Keratinocyte (primary cell): ENCODE measurements at regions not wholly inside any gene's neighbourhood (a gene's known extent, or its start where the extent isn't known, plus 50 kb on each side); places are given as distances from the start of the nearest gene placed in this dataset.

ENCODE experiments used
- DNase-seq: peaks from one replicate; pipeline ENCODE4 v3.0.0-alpha.2; 2011; ENCODE audit warnings: low read depth, missing footprints, low spot score
- FAIRE-seq: peaks from 2 replicates; lab custom pipeline; 2011; peaks lifted over from hg19 to GRCh38; lab: Jason Lieb, UNC
- H2AFZ ChIP-seq: 2 replicates; pipeline ENCODE4 v1.6.0; 2012; ENCODE audit warnings: low read length, control low read depth, inconsistent platforms; ENCODE audit not compliant: control insufficient read depth
- H3K27ac ChIP-seq: 2 replicates; pipeline ENCODE4 v1.5.1; 2011; ENCODE audit warnings: low read length; ENCODE audit not compliant: control insufficient read depth, insufficient read depth
- H3K27me3 ChIP-seq: 3 replicates; pipeline ENCODE4 v1.6.0; 2011; ENCODE audit warnings: low read length; ENCODE audit not compliant: control insufficient read depth, insufficient read depth; ENCODE audit errors: extremely low read depth
- H3K36me3 ChIP-seq, 2 experiments: 2 replicates in 1 of 2; 3 replicates in 1 of 2; pipeline ENCODE4 v1.5.1; 2011; ENCODE audit warnings: low read length in 2 of 2, mild to moderate bottlenecking in 1 of 2; ENCODE audit not compliant: control insufficient read depth in 2 of 2, insufficient read depth in 2 of 2; ENCODE audit errors: extremely low read depth in 1 of 2
- H3K4me1 ChIP-seq: 3 replicates; pipeline ENCODE4 v1.5.1; 2011; ENCODE audit warnings: low read length; ENCODE audit not compliant: control insufficient read depth, insufficient read depth; ENCODE audit errors: extremely low read depth
- H3K4me2 ChIP-seq: 3 replicates; pipeline ENCODE4 v1.6.0; 2011; ENCODE audit warnings: low read depth, low read length; ENCODE audit not compliant: control insufficient read depth, insufficient read depth; ENCODE audit errors: extremely low read depth
- H3K4me3 ChIP-seq, 3 experiments: fragments of 200-600 bp in 1 of 3; sonication (generic) in 1 of 3; 2 replicates in 2 of 3; 3 replicates in 1 of 3; pipeline ENCODE4 v1.5.1; 2011 to 2016; ENCODE audit warnings: low read length in 3 of 3, mild to moderate bottlenecking in 3 of 3, control low read depth in 2 of 3, inconsistent platforms in 1 of 3, low read depth in 1 of 3, mixed read lengths in 1 of 3, mixed run types in 1 of 3, moderate library complexity in 1 of 3; ENCODE audit not compliant: control insufficient read depth in 2 of 3, insufficient read depth in 2 of 3; ENCODE audit errors: extremely low read depth in 1 of 3
- H3K79me2 ChIP-seq: 2 replicates; pipeline ENCODE4 v1.6.0; 2012; ENCODE audit warnings: low read length; ENCODE audit not compliant: control insufficient read depth, insufficient read depth
- H3K9ac ChIP-seq: 3 replicates; pipeline ENCODE4 v1.6.0; 2011; ENCODE audit warnings: low read length; ENCODE audit not compliant: control insufficient read depth, insufficient read depth; ENCODE audit errors: extremely low read depth
- H3K9me1 ChIP-seq: 3 replicates; pipeline ENCODE4 v1.6.0; 2011; ENCODE audit warnings: low read length; ENCODE audit not compliant: control insufficient read depth, insufficient read depth; ENCODE audit errors: extremely low read depth
- H3K9me3 ChIP-seq: 2 replicates; pipeline ENCODE4 v1.5.1; 2012; ENCODE audit warnings: low read depth, low read length; ENCODE audit not compliant: control insufficient read depth
- H4K20me1 ChIP-seq: 3 replicates; pipeline ENCODE4 v1.6.0; 2011; ENCODE audit warnings: low read length; ENCODE audit not compliant: control insufficient read depth, insufficient read depth; ENCODE audit errors: extremely low read depth
- EZH2 ChIP-seq: IDR thresholded peaks from one replicate; pipeline ENCODE4 v1.6.1; 2012; ENCODE audit warnings: inconsistent platforms, mild to moderate bottlenecking, low read length, moderate library complexity
- dilution Hi-C: fragments of 300-500 bp; cut with MboI; formaldehyde crosslinking; loops from one replicate; pipeline ENCODE4 v1.7.0; 2020; ENCODE audit warnings: low sequenced_read_pairs; ENCODE audit not compliant: extremely low pct_ligation_motif_present
- TF ChIP-seq, protein P1 (sequence below), 3 experiments: IDR thresholded peaks in 1 of 3; conservative IDR thresholded peaks in 1 of 3; optimal IDR thresholded peaks in 1 of 3; 2 replicates in 2 of 3; 3 replicates in 1 of 3; pipeline versions ENCODE3 to v1.5.1; 2011; ENCODE audit warnings: low read length in 3 of 3, mild to moderate bottlenecking in 3 of 3, moderate library complexity in 2 of 3, control low read depth in 1 of 3, inconsistent platforms in 1 of 3; ENCODE audit not compliant: insufficient read depth in 2 of 3; ENCODE audit errors: extremely low read depth in 1 of 3

DNA sequence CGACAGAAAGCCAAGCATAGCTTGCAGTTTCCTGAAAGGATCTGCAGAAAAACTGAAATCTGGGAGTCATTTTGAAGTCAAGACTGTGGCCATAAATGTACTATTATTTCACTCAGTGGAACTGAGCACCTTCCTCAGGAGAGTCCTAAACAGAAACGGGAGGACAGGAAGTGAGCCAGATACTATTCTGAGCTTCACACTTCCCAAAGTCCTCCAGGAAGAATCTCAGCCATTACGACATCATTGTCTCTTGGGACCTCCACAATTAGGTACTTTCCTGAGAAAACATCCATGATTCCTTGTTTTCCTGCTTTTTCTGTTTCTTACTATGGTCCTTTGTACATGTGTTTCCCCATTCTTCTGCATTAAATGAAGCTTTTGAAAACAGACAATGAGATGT lies 299.2 kb upstream of the USP25 start:
- Histone ChIP-seq H3K4me1 (no peaks in the 10 kb centered on the region), H3K9me3 (no peaks in the 10 kb centered on the region), H3K4me2 (no peak overlapping the region), H3K9me1 (no peaks in the 10 kb centered on the region), H3K27me3 (no peaks in the 10 kb centered on the region), H3K4me3 (no peak overlapping the region), H3K27ac (no peak overlapping the region), H2AFZ (no peak overlapping the region), H3K36me3 (no peaks in the 10 kb centered on the region), H3K79me2 (no peaks in the 10 kb centered on the region), H3K9ac (no peak overlapping the region), H4K20me1 (no peaks in the 10 kb centered on the region)
- dilution Hi-C loops = no loop called here
- DNase-seq = no peak
- TF ChIP-seq, protein P1, sequence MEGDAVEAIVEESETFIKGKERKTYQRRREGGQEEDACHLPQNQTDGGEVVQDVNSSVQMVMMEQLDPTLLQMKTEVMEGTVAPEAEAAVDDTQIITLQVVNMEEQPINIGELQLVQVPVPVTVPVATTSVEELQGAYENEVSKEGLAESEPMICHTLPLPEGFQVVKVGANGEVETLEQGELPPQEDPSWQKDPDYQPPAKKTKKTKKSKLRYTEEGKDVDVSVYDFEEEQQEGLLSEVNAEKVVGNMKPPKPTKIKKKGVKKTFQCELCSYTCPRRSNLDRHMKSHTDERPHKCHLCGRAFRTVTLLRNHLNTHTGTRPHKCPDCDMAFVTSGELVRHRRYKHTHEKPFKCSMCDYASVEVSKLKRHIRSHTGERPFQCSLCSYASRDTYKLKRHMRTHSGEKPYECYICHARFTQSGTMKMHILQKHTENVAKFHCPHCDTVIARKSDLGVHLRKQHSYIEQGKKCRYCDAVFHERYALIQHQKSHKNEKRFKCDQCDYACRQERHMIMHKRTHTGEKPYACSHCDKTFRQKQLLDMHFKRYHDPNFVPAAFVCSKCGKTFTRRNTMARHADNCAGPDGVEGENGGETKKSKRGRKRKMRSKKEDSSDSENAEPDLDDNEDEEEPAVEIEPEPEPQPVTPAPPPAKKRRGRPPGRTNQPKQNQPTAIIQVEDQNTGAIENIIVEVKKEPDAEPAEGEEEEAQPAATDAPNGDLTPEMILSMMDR (optimal IDR thresholded peaks at IDR 0.05 in 1 of 3, IDR thresholded peaks at IDR 0.05 in 1 of 3, conservative IDR thresholded peaks at IDR 0.05 in 1 of 3; ENCODE audit: extremely low read depth in 1 of 3, insufficient read depth in 2 of 3, low read length in 3 of 3) = no peak
- no peak for TF ChIP-seq EZH2
- FAIRE-seq = no peak

DNA sequence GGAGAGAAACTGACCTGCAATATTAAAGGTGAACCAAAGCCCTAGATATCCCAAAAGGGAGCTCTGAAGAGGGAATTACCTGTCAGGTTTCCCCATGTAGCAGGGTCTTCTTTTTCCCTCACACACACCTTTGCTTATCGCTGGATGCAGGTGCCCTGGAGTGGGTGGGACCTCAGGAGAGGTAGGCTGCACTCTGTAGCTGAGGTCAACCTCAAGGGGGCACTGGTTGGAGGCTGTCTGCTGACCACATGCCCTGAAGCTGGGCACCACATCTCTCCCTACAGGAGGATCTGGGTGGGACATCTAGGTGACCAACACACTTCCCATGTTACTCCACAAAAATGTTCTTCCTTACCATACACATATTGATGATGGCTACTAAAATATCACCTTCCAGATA lies 298.7 kb upstream of the USP25 start:
- no peaks in the 10 kb centered on the region for H3K4me1 ChIP-seq
- no peak for FAIRE-seq
- H3K27me3 ChIP-seq = no peaks in the 10 kb centered on the region
- no peak overlapping the region for H3K9ac ChIP-seq
- H3K9me1 ChIP-seq = no peaks in the 10 kb centered on the region
- dilution Hi-C loops = no loop called here
- no peak overlapping the region for H3K4me2 ChIP-seq
- DNase-seq = no peak
- H3K79me2 ChIP-seq = no peaks in the 10 kb centered on the region
- no peak overlapping the region for H3K4me3 ChIP-seq
- TF ChIP-seq, protein P1 (optimal IDR thresholded peaks at IDR 0.05 in 1 of 3, IDR thresholded peaks at IDR 0.05 in 1 of 3, conservative IDR thresholded peaks at IDR 0.05 in 1 of 3; ENCODE audit: extremely low read depth in 1 of 3, insufficient read depth in 2 of 3, low read length in 3 of 3) = peak in 1 of 3 experiments; percentile 2
- TF ChIP-seq EZH2 = no peak
- H3K36me3 ChIP-seq = no peaks in the 10 kb centered on the region
- H2AFZ ChIP-seq = no peak overlapping the region
- no peaks in the 10 kb centered on the region for H4K20me1 ChIP-seq
- H3K9me3 ChIP-seq = no peaks in the 10 kb centered on the region
- H3K27ac ChIP-seq = no peak overlapping the region
